Retinal pigment epithelial cell (primary cell): ENCODE measurements at regions not wholly inside any gene's neighbourhood (a gene's known extent, or its start where the extent isn't known, plus 50 kb on each side); places are given as distances from the start of the nearest gene placed in this dataset.
"Not testable (repeated sequence)": the region's sequence is repeated elsewhere in the genome, so short reads cannot be mapped to it uniquely, and the experiment has no call there.

Source experiments
- DNase-seq: peaks from one replicate; pipeline ENCODE4 v3.0.0-alpha.2; 2010; ENCODE audit warnings: low read depth
- H3K4me3 ChIP-seq: 2 replicates; pipeline ENCODE4 v1.5.1; 2011; ENCODE audit warnings: mild to moderate bottlenecking, low read length, control low read depth, moderate library complexity
- CTCF ChIP-seq: conservative IDR thresholded peaks from 2 replicates; pipeline ENCODE4 v1.5.1; 2011; ENCODE audit warnings: low read depth, low read length, control low read depth, inconsistent platforms

DNA sequence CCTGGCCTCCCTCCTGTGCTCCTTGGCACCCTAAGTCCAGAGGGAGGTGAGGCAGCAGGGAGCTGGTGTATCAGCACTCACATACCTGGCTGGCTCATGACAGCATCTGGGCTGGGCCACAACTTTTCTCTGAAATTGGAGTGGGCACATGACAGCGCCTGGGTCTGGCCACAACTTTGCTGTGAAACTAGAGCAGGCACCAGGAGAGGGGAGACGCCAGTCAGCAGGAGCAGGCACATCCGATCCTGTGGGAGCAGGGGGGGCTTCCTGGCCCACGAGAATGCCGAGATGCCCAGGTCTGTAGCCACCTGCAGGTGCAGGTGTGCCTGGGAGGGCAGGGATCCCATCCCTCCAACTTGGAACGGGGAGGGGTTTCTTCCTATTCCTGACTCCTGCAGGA is 69.7 kb upstream of the PPP3CA start:
- no peak for DNase-seq
- H3K4me3 ChIP-seq: no peak overlapping the region
- no peak for TF ChIP-seq CTCF

DNA sequence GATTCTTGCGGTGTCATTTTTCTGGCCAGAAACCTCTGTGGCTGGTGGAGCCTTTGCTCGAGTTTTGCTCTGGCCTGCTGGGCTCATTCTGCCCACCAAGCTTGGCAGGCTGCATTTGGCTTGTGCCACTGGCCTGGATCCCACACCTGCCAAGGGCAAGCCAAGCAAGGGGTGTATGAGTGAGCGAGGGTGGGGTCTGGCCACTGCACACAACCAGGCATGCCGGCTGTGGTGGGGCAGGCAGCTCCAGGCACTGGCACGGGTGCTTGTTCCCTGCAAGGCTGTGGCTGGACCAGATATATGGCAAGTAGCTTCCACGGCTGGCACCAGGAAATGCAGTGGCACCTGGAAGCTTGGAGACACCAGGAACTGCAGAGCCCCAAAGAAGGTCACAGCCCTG is 68.6 kb upstream of the PPP3CA start:
- DNase-seq: no peak
- TF ChIP-seq CTCF: no peak
- H3K4me3 ChIP-seq: no peak overlapping the region

DNA sequence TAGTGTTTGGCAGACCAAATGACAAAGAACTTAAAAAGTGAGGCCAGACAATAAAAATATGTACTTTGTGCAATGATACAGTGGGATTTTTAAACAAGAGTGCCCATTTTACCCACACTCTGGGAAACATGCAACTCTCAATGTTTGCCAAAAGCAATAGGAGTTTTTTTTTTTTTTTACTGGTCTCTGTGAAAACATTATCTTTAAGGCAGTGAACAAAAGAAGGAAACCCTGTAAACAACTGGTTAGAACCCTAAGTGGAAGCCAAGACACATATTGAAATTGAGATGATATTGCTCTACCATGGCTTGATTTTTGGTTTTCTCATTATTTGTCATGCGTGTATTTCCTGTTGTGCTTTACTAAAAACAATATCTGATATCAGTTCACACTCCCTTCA is 67.2 kb upstream of the PPP3CA start:
- TF ChIP-seq CTCF: no peak
- DNase-seq: no peak
- no peak overlapping the region for H3K4me3 ChIP-seq

DNA sequence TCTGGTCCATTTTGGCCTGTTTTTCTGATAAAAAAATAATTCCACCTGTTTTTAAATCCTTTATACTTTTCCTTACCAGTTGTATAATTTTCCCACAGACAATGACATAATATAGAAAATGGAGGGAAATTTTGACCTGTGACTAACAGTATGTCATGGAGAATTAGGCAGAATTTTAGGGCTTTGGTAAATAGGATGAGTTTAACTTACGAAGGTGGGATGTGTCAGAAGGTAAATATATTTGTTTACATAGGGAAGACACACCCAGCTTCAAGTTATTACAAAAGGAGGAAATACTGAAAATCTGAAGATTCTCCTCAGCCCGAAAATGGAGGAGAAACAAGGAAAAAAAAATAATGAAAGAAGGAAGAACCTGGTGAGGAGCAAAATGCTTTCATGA is 64.6 kb upstream of the PPP3CA start:
- TF ChIP-seq CTCF: no peak
- DNase-seq: no peak
- no peak overlapping the region for H3K4me3 ChIP-seq

- not testable (repeated sequence) for DNase-seq, H3K4me3 ChIP-seq
Observed at GRCh38 chr4:101411281-101411910, 64.1 kb upstream of the PPP3CA start.

DNA sequence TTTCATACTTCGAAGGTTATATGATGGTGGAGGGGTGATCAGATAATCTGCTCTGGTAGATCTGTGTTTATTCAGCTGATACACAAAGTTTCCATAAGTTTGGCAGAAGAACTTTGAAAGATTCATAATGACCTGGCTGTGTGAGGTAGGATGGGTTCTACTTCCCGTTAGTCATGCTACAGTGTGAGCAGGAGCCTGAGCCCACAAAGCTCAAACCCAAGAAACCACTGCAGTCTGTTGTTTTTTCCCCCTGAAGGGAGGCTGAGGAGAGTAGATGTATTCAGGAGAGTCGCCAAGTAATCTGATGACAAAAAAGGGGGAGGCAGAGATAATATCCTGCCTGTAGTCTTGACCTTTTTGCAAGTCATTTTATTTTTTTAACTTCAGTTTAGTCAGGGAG is 52.8 kb upstream of the PPP3CA start:
- H3K4me3 ChIP-seq: no peak overlapping the region
- DNase-seq: no peak
- no peak for TF ChIP-seq CTCF

GRCh38 chr4:101398807-101399206 is 51.5 kb upstream of the PPP3CA start:
- DNase-seq: no peak
- no peak overlapping the region for H3K4me3 ChIP-seq
- no peak for TF ChIP-seq CTCF
